Keratinocyte (primary cell): ENCODE measurements at regions not wholly inside any gene's neighbourhood (a gene's known extent, or its start where the extent isn't known, plus 50 kb on each side); places are given as distances from the start of the nearest gene placed in this dataset.

Experiments used
- DNase-seq: peaks from one replicate; pipeline ENCODE4 v3.0.0-alpha.2; 2011; ENCODE audit warnings: low read depth, missing footprints, low spot score
- FAIRE-seq: peaks from 2 replicates; lab custom pipeline; 2011; peaks lifted over from hg19 to GRCh38; lab: Jason Lieb, UNC
- H2AFZ ChIP-seq: 2 replicates; pipeline ENCODE4 v1.6.0; 2012; ENCODE audit warnings: low read length, control low read depth, inconsistent platforms; ENCODE audit not compliant: control insufficient read depth
- H3K27ac ChIP-seq: 2 replicates; pipeline ENCODE4 v1.5.1; 2011; ENCODE audit warnings: low read length; ENCODE audit not compliant: control insufficient read depth, insufficient read depth
- H3K27me3 ChIP-seq: 3 replicates; pipeline ENCODE4 v1.6.0; 2011; ENCODE audit warnings: low read length; ENCODE audit not compliant: control insufficient read depth, insufficient read depth; ENCODE audit errors: extremely low read depth
- H3K36me3 ChIP-seq, 2 experiments: 2 replicates in 1 of 2; 3 replicates in 1 of 2; pipeline ENCODE4 v1.5.1; 2011; ENCODE audit warnings: low read length in 2 of 2, mild to moderate bottlenecking in 1 of 2; ENCODE audit not compliant: control insufficient read depth in 2 of 2, insufficient read depth in 2 of 2; ENCODE audit errors: extremely low read depth in 1 of 2
- H3K4me1 ChIP-seq: 3 replicates; pipeline ENCODE4 v1.5.1; 2011; ENCODE audit warnings: low read length; ENCODE audit not compliant: control insufficient read depth, insufficient read depth; ENCODE audit errors: extremely low read depth
- H3K4me2 ChIP-seq: 3 replicates; pipeline ENCODE4 v1.6.0; 2011; ENCODE audit warnings: low read depth, low read length; ENCODE audit not compliant: control insufficient read depth, insufficient read depth; ENCODE audit errors: extremely low read depth
- H3K4me3 ChIP-seq, 3 experiments: fragments of 200-600 bp in 1 of 3; sonication (generic) in 1 of 3; 2 replicates in 2 of 3; 3 replicates in 1 of 3; pipeline ENCODE4 v1.5.1; 2011 to 2016; ENCODE audit warnings: low read length in 3 of 3, mild to moderate bottlenecking in 3 of 3, control low read depth in 2 of 3, inconsistent platforms in 1 of 3, low read depth in 1 of 3, mixed read lengths in 1 of 3, mixed run types in 1 of 3, moderate library complexity in 1 of 3; ENCODE audit not compliant: control insufficient read depth in 2 of 3, insufficient read depth in 2 of 3; ENCODE audit errors: extremely low read depth in 1 of 3
- H3K79me2 ChIP-seq: 2 replicates; pipeline ENCODE4 v1.6.0; 2012; ENCODE audit warnings: low read length; ENCODE audit not compliant: control insufficient read depth, insufficient read depth
- H3K9ac ChIP-seq: 3 replicates; pipeline ENCODE4 v1.6.0; 2011; ENCODE audit warnings: low read length; ENCODE audit not compliant: control insufficient read depth, insufficient read depth; ENCODE audit errors: extremely low read depth
- H3K9me1 ChIP-seq: 3 replicates; pipeline ENCODE4 v1.6.0; 2011; ENCODE audit warnings: low read length; ENCODE audit not compliant: control insufficient read depth, insufficient read depth; ENCODE audit errors: extremely low read depth
- H3K9me3 ChIP-seq: 2 replicates; pipeline ENCODE4 v1.5.1; 2012; ENCODE audit warnings: low read depth, low read length; ENCODE audit not compliant: control insufficient read depth
- H4K20me1 ChIP-seq: 3 replicates; pipeline ENCODE4 v1.6.0; 2011; ENCODE audit warnings: low read length; ENCODE audit not compliant: control insufficient read depth, insufficient read depth; ENCODE audit errors: extremely low read depth
- EZH2 ChIP-seq: IDR thresholded peaks from one replicate; pipeline ENCODE4 v1.6.1; 2012; ENCODE audit warnings: inconsistent platforms, mild to moderate bottlenecking, low read length, moderate library complexity
- dilution Hi-C: fragments of 300-500 bp; cut with MboI; formaldehyde crosslinking; loops from one replicate; pipeline ENCODE4 v1.7.0; 2020; ENCODE audit warnings: low sequenced_read_pairs; ENCODE audit not compliant: extremely low pct_ligation_motif_present
- TF ChIP-seq, protein P1 (sequence below), 3 experiments: IDR thresholded peaks in 1 of 3; conservative IDR thresholded peaks in 1 of 3; optimal IDR thresholded peaks in 1 of 3; 2 replicates in 2 of 3; 3 replicates in 1 of 3; pipeline versions ENCODE3 to v1.5.1; 2011; ENCODE audit warnings: low read length in 3 of 3, mild to moderate bottlenecking in 3 of 3, moderate library complexity in 2 of 3, control low read depth in 1 of 3, inconsistent platforms in 1 of 3; ENCODE audit not compliant: insufficient read depth in 2 of 3; ENCODE audit errors: extremely low read depth in 1 of 3

DNA sequence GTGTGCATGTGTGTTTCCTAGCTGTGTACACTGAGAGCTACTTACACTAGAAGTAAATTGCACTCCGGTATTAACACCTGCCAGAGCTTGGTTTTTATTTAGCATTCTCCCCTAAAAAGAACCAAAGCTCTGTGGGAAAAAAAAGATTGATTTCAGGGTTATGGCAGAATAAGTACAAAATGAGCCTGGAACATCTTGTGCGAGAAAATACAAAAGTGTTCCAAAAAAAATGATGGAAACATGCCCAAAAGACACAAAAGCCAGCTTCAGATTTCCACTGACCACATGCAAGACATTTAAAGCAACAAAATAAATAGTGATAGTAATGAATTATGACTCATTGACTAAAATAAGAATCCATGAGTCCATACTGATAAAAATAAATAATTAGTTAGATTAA is 188.3 kb downstream of the GXYLT1 start:
- Histone ChIP-seq H3K9me3 (no peaks in the 10 kb centered on the region), H3K4me1 (no peaks in the 10 kb centered on the region), H4K20me1 (no peaks in the 10 kb centered on the region), H3K27me3 (no peaks in the 10 kb centered on the region), H3K79me2 (no peaks in the 10 kb centered on the region), H3K9ac (no peak overlapping the region), H3K27ac (no peak overlapping the region), H2AFZ (no peak overlapping the region), H3K4me3 (no peak overlapping the region), H3K4me2 (no peak overlapping the region), H3K36me3 (no peaks in the 10 kb centered on the region), H3K9me1 (no peaks in the 10 kb centered on the region)
- FAIRE-seq (no peak), DNase-seq (no peak)
- TF ChIP-seq, protein P1, sequence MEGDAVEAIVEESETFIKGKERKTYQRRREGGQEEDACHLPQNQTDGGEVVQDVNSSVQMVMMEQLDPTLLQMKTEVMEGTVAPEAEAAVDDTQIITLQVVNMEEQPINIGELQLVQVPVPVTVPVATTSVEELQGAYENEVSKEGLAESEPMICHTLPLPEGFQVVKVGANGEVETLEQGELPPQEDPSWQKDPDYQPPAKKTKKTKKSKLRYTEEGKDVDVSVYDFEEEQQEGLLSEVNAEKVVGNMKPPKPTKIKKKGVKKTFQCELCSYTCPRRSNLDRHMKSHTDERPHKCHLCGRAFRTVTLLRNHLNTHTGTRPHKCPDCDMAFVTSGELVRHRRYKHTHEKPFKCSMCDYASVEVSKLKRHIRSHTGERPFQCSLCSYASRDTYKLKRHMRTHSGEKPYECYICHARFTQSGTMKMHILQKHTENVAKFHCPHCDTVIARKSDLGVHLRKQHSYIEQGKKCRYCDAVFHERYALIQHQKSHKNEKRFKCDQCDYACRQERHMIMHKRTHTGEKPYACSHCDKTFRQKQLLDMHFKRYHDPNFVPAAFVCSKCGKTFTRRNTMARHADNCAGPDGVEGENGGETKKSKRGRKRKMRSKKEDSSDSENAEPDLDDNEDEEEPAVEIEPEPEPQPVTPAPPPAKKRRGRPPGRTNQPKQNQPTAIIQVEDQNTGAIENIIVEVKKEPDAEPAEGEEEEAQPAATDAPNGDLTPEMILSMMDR (optimal IDR thresholded peaks at IDR 0.05 in 1 of 3, IDR thresholded peaks at IDR 0.05 in 1 of 3, conservative IDR thresholded peaks at IDR 0.05 in 1 of 3; ENCODE audit: extremely low read depth in 1 of 3, insufficient read depth in 2 of 3, low read length in 3 of 3): no peak
- no peak for TF ChIP-seq EZH2
- dilution Hi-C loops: no loop called here

GRCh38 chr12:41950455-41950854 is 194.2 kb downstream of the GXYLT1 start:
- no peaks in the 10 kb centered on the region for H3K79me2 ChIP-seq
- dilution Hi-C loops: no loop called here
- TF ChIP-seq, protein P1 (optimal IDR thresholded peaks at IDR 0.05 in 1 of 3, IDR thresholded peaks at IDR 0.05 in 1 of 3, conservative IDR thresholded peaks at IDR 0.05 in 1 of 3; ENCODE audit: extremely low read depth in 1 of 3, insufficient read depth in 2 of 3, low read length in 3 of 3): no peak
- TF ChIP-seq EZH2: no peak
- H2AFZ ChIP-seq: no peak overlapping the region
- no peak overlapping the region for H3K4me3 ChIP-seq
- peaks cover 2% of the 10 kb centered on the region for H3K9me3 ChIP-seq
- H3K9ac ChIP-seq: no peak overlapping the region
- H3K36me3 ChIP-seq: no peaks in the 10 kb centered on the region
- FAIRE-seq: no peak
- no peaks in the 10 kb centered on the region for H4K20me1 ChIP-seq
- DNase-seq: no peak
- H3K4me2 ChIP-seq: no peak overlapping the region
- H3K9me1 ChIP-seq: no peaks in the 10 kb centered on the region
- H3K4me1 ChIP-seq: no peaks in the 10 kb centered on the region
- H3K27ac ChIP-seq: no peak overlapping the region
- no peaks in the 10 kb centered on the region for H3K27me3 ChIP-seq
